Liver (tissue), 8 donors: ENCODE measurements at regions not wholly inside any gene's neighbourhood (a gene's known extent, or its start where the extent isn't known, plus 50 kb on each side); places are given as distances from the start of the nearest gene placed in this dataset.

ENCODE experiments used
- DNase-seq: peaks from one replicate; pipeline ENCODE4 v3.0.0-alpha.2; 2017; ENCODE audit warnings: low spot score
- H3K27ac ChIP-seq, 2 donors: one replicate each; pipeline ENCODE4 v1.7.0; 2013; ENCODE audit warnings: inconsistent platforms in 2 of 2, low read length in 2 of 2, control low read depth in 1 of 2, low read depth in 1 of 2, mild to moderate bottlenecking in 1 of 2
- H3K27me3 ChIP-seq, 4 donors: one replicate each; pipeline versions ENCODE4 v1.6.1 to v1.7.0; 2013; ENCODE audit warnings: low read length in 3 of 4, inconsistent platforms in 1 of 4, mild to moderate bottlenecking in 1 of 4, moderate library complexity in 1 of 4; ENCODE audit not compliant: control insufficient read depth in 4 of 4, insufficient read depth in 4 of 4
- H3K36me3 ChIP-seq, 4 donors: one replicate each; pipeline versions ENCODE4 v1.6.1 to v1.7.0; 2013; ENCODE audit warnings: low read length in 3 of 4, mild to moderate bottlenecking in 3 of 4, low read depth in 1 of 4, moderate library complexity in 1 of 4; ENCODE audit not compliant: control insufficient read depth in 4 of 4, insufficient read depth in 3 of 4
- H3K4me1 ChIP-seq, 4 donors: one replicate each; pipeline versions ENCODE4 v1.6.1 to v1.7.0; 2013; ENCODE audit warnings: low read length in 3 of 4, mild to moderate bottlenecking in 3 of 4, moderate library complexity in 1 of 4; ENCODE audit not compliant: control insufficient read depth in 4 of 4, insufficient read depth in 4 of 4
- H3K4me3 ChIP-seq, 3 donors: one replicate each; pipeline versions ENCODE4 v1.6.1 to v1.7.0; 2013; ENCODE audit warnings: low read length in 3 of 3, control low read depth in 1 of 3, low read depth in 1 of 3, mild to moderate bottlenecking in 1 of 3
- H3K9ac ChIP-seq, 2 donors: one replicate each; pipeline ENCODE4 v1.7.0; 2013; ENCODE audit warnings: low read length in 2 of 2, mild to moderate bottlenecking in 2 of 2, moderate library complexity in 2 of 2, control low read depth in 1 of 2, low read depth in 1 of 2
- H3K9me3 ChIP-seq, 4 donors: one replicate each; pipeline versions ENCODE4 v1.6.1 to v1.7.0; 2013; ENCODE audit warnings: low read length in 3 of 4; ENCODE audit not compliant: control insufficient read depth in 4 of 4
- ATF3 ChIP-seq: IDR thresholded peaks from 2 replicates; pipeline ENCODE4 v1.6.1; 2016; ENCODE audit warnings: antibody characterized with exemption
- CTCF ChIP-seq: fragments of 150-350 bp; IDR thresholded peaks from 2 replicates; pipeline ENCODE4 v1.5.1; 2017; ENCODE audit warnings: improper control_type of control experiment, low read depth, low read length; ENCODE audit not compliant: missing input control
- EGR1 ChIP-seq, 2 donors: IDR thresholded peaks; 2 replicates each; pipeline ENCODE4 v1.6.1; 2016 to 2018; ENCODE audit warnings: antibody characterized with exemption in 2 of 2, low read depth in 2 of 2
- FOXA1 ChIP-seq: IDR thresholded peaks from 2 replicates; pipeline ENCODE4 v1.6.1; 2016; ENCODE audit warnings: antibody characterized with exemption
- GABPA ChIP-seq, 2 donors: IDR thresholded peaks in 1 of 2; conservative IDR thresholded peaks in 1 of 2; 2 replicates each; pipeline ENCODE4 v1.6.1; 2016; ENCODE audit warnings: antibody characterized with exemption in 2 of 2, mild to moderate bottlenecking in 1 of 2, moderate library complexity in 1 of 2
- HNF4A ChIP-seq, 2 donors: conservative IDR thresholded peaks; 2 replicates each; pipeline ENCODE4 v1.6.1; 2016; ENCODE audit warnings: antibody characterized with exemption in 2 of 2, mild to moderate bottlenecking in 2 of 2
- JUND ChIP-seq, 2 donors: IDR thresholded peaks; 2 replicates each; pipeline ENCODE4 v1.6.1; 2016; ENCODE audit warnings: antibody characterized with exemption in 2 of 2
- MAX ChIP-seq: IDR thresholded peaks from 2 replicates; pipeline ENCODE4 v1.6.1; 2016; ENCODE audit warnings: antibody characterized with exemption
- REST ChIP-seq: IDR thresholded peaks from 2 replicates; pipeline ENCODE4 v1.6.1; 2016; ENCODE audit warnings: antibody characterized with exemption, mild to moderate bottlenecking
- RXRA ChIP-seq, 2 donors: IDR thresholded peaks; 2 replicates each; pipeline ENCODE4 v1.6.1; 2017 to 2018; ENCODE audit warnings: antibody characterized with exemption in 2 of 2, mild to moderate bottlenecking in 1 of 2
- SP1 ChIP-seq: IDR thresholded peaks from 2 replicates; pipeline ENCODE4 v1.6.1; 2018; ENCODE audit warnings: antibody characterized with exemption, mild to moderate bottlenecking
- TAF1 ChIP-seq: conservative IDR thresholded peaks from 2 replicates; pipeline ENCODE4 v1.6.1; 2016; ENCODE audit warnings: antibody characterized with exemption, mild to moderate bottlenecking
- ZBTB33 ChIP-seq: IDR thresholded peaks from 2 replicates; pipeline ENCODE4 v1.6.1; 2016; ENCODE audit warnings: antibody characterized with exemption
- WGBS: extraction: QIAGEN DNeasy Blood & Tissue Kit; methylation state at CpG from one replicate; pipeline ENCODE4 v1.1.7; 2013; 5-methylcytosine and 5-hydroxymethylcytosine counted together
- donor health status: healthy.
- donor health status: healthy.
- donor health status: healthy.
- donor health status: healthy.
- donor health status: healthy.

- H3K9ac ChIP-seq, result no peak overlapping the region
- no peak overlapping the region for H3K4me3 ChIP-seq
- DNase-seq, result no peak
Observed at GRCh38 chr11:21820176-21820575, 372.7 kb upstream of the ANO5 start.

GRCh38 chr11:21825127-21825526 lies 367.8 kb upstream of the ANO5 start:
- WGBS, result 87% methylated on average over 2 of the region's 2 CpGs
- no peak for TF ChIP-seq CTCF
- TF ChIP-seq FOXA1, result no peak
- no peak for TF ChIP-seq REST
- no peak for TF ChIP-seq GABPA (IDR thresholded peaks at IDR 0.05 in 1 of 2, conservative IDR thresholded peaks at IDR 0.05 in 1 of 2)
- no peak for TF ChIP-seq JUND (IDR thresholded peaks at IDR 0.05)
- no peak for TF ChIP-seq HNF4A (conservative IDR thresholded peaks at IDR 0.05)
- no peak for TF ChIP-seq SP1
- no peak for TF ChIP-seq MAX
- TF ChIP-seq ZBTB33, result no peak
- TF ChIP-seq TAF1, result no peak
- TF ChIP-seq RXRA (IDR thresholded peaks at IDR 0.05), result no peak
- no peak for TF ChIP-seq ATF3

More at GRCh38 chr11:21820176-21820575, 372.7 kb upstream of the ANO5 start:
- Histone ChIP-seq H3K36me3 (no peaks in the 10 kb centered on the region), H3K27ac (no peak overlapping the region), H3K27me3 (no peaks in the 10 kb centered on the region), H3K4me1 (no peaks in the 10 kb centered on the region), H3K9me3 (no peaks in the 10 kb centered on the region)
- TF ChIP-seq EGR1 (IDR thresholded peaks at IDR 0.05; ENCODE audit: low read depth in 2 of 2) (no peak), GABPA (IDR thresholded peaks at IDR 0.05 in 1 of 2, conservative IDR thresholded peaks at IDR 0.05 in 1 of 2) (no peak), ATF3 (no peak), REST (no peak), SP1 (no peak), MAX (no peak)

More at GRCh38 chr11:21825127-21825526, 367.8 kb upstream of the ANO5 start:
- no peak for DNase-seq
- no peak overlapping the region for H3K27ac ChIP-seq
- H3K9ac ChIP-seq, result no peak overlapping the region
- no peaks in the 10 kb centered on the region for H3K36me3 ChIP-seq
- no peaks in the 10 kb centered on the region for H3K4me1 ChIP-seq
- H3K4me3 ChIP-seq, result no peak overlapping the region
- H3K9me3 ChIP-seq, result no peaks in the 10 kb centered on the region
- H3K27me3 ChIP-seq, result no peaks in the 10 kb centered on the region
